Fibroblast of lung (primary cell): ENCODE measurements at regions not wholly inside any gene's neighbourhood (a gene's known extent, or its start where the extent isn't known, plus 50 kb on each side); places are given as distances from the start of the nearest gene placed in this dataset.

Experiments used
- DNase-seq, 2 donors: peaks; one replicate each; pipeline versions ENCODE4 v3.0.0 to v3.0.0-alpha.2; 2010; ENCODE audit warnings: low read depth in 2 of 2
- H2AFZ ChIP-seq: 2 replicates; pipeline ENCODE4 v1.5.1; 2012; ENCODE audit warnings: low read length, control low read depth, inconsistent platforms
- H3K27ac ChIP-seq: 2 replicates; pipeline ENCODE4 v1.5.1; 2011; ENCODE audit warnings: low read length, control low read depth; ENCODE audit not compliant: insufficient read depth
- H3K27me3 ChIP-seq: 2 replicates; pipeline ENCODE4 v1.5.1; 2011; ENCODE audit warnings: mild to moderate bottlenecking, low read length; ENCODE audit not compliant: control insufficient read depth, insufficient read depth
- H3K36me3 ChIP-seq: 2 replicates; pipeline ENCODE4 v1.5.1; 2011; ENCODE audit warnings: low read length; ENCODE audit not compliant: control insufficient read depth, insufficient read depth
- H3K4me1 ChIP-seq: 2 replicates; pipeline ENCODE4 v1.5.1; 2011; ENCODE audit warnings: low read length; ENCODE audit not compliant: control insufficient read depth, insufficient read depth; ENCODE audit errors: extremely low read depth
- H3K4me2 ChIP-seq: 2 replicates; pipeline ENCODE4 v1.5.1; 2011; ENCODE audit warnings: low read length, control low read depth; ENCODE audit not compliant: insufficient read depth; ENCODE audit errors: extremely low read depth
- H3K4me3 ChIP-seq, 4 experiments: fragments of 200-600 bp in 1 of 4; sonication (generic) in 1 of 4; replicated peaks in 1 of 4; 2 replicates each; pipeline ENCODE4 v1.5.1; 2011 to 2016; ENCODE audit warnings: low read length in 4 of 4, low read depth in 3 of 4, mild to moderate bottlenecking in 3 of 4, control low read depth in 2 of 4, inconsistent platforms in 1 of 4, mixed read lengths in 1 of 4; ENCODE audit not compliant: insufficient read depth in 1 of 4; ENCODE audit errors: control extremely low read depth in 1 of 4
- H3K79me2 ChIP-seq: 2 replicates; pipeline ENCODE4 v1.5.1; 2012; ENCODE audit warnings: mild to moderate bottlenecking, low read length, inconsistent platforms; ENCODE audit not compliant: control insufficient read depth, insufficient read depth
- H3K9ac ChIP-seq: 2 replicates; pipeline ENCODE4 v1.5.1; 2011; ENCODE audit warnings: mild to moderate bottlenecking, low read length, control low read depth; ENCODE audit not compliant: insufficient read depth
- H3K9me3 ChIP-seq: 2 replicates; pipeline ENCODE4 v1.5.1; 2012; ENCODE audit warnings: low read depth, low read length; ENCODE audit not compliant: control insufficient read depth, insufficient read depth
- H4K20me1 ChIP-seq: 2 replicates; pipeline ENCODE4 v1.5.1; 2011; ENCODE audit warnings: low read length; ENCODE audit not compliant: control insufficient read depth, insufficient read depth; ENCODE audit errors: extremely low read depth
- EZH2 ChIP-seq: IDR thresholded peaks from 2 replicates; pipeline ENCODE4 v1.5.1; 2012; ENCODE audit warnings: low read length, control low read depth, mild to moderate bottlenecking; ENCODE audit errors: missing control alignments
- TF ChIP-seq, protein P1 (sequence below), 2 donors: IDR thresholded peaks in 1 of 2; conservative IDR thresholded peaks in 1 of 2; 1 replicate in 1 of 2; 2 replicates in 1 of 2; pipeline ENCODE4 v1.5.1; 2011 to 2012; ENCODE audit warnings: low read length in 2 of 2, control low read depth in 1 of 2, inconsistent platforms in 1 of 2, low read depth in 1 of 2, mild to moderate bottlenecking in 1 of 2

DNA sequence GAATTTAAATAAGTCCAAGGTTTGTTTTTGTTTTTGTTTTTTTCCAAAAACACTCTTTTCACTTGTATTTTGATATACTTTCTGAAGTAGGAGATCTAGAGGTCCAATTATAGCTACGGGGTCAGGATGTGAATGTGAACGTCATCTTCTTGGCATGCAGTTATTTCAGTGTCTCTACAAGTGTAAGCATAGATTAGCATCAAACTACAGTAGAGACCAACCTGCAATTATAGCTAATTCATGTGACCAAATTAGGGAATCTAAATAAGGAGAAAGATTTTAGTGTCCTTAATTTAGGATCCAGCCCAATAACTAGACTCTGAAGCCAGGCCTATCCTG is 107.3 kb upstream of the PALMD start:
- no peak overlapping the region for H3K4me2 ChIP-seq
- H3K9ac ChIP-seq: no peak overlapping the region
- no peak overlapping the region for H2AFZ ChIP-seq
- H3K27me3 ChIP-seq: no peaks in the 10 kb centered on the region
- no peaks in the 10 kb centered on the region for H3K9me3 ChIP-seq
- H3K36me3 ChIP-seq: no peaks in the 10 kb centered on the region
- no peak overlapping the region for H3K27ac ChIP-seq
- no peak overlapping the region for H3K4me3 ChIP-seq
- no peaks in the 10 kb centered on the region for H4K20me1 ChIP-seq
- no peaks in the 10 kb centered on the region for H3K4me1 ChIP-seq
- no peaks in the 10 kb centered on the region for H3K79me2 ChIP-seq
- DNase-seq: no peak
- TF ChIP-seq EZH2: no peak
- TF ChIP-seq, protein P1, sequence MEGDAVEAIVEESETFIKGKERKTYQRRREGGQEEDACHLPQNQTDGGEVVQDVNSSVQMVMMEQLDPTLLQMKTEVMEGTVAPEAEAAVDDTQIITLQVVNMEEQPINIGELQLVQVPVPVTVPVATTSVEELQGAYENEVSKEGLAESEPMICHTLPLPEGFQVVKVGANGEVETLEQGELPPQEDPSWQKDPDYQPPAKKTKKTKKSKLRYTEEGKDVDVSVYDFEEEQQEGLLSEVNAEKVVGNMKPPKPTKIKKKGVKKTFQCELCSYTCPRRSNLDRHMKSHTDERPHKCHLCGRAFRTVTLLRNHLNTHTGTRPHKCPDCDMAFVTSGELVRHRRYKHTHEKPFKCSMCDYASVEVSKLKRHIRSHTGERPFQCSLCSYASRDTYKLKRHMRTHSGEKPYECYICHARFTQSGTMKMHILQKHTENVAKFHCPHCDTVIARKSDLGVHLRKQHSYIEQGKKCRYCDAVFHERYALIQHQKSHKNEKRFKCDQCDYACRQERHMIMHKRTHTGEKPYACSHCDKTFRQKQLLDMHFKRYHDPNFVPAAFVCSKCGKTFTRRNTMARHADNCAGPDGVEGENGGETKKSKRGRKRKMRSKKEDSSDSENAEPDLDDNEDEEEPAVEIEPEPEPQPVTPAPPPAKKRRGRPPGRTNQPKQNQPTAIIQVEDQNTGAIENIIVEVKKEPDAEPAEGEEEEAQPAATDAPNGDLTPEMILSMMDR (conservative IDR thresholded peaks at IDR 0.05 in 1 of 2, IDR thresholded peaks at IDR 0.05 in 1 of 2; ENCODE audit: low read depth in 1 of 2, low read length in 2 of 2): no peak

DNA sequence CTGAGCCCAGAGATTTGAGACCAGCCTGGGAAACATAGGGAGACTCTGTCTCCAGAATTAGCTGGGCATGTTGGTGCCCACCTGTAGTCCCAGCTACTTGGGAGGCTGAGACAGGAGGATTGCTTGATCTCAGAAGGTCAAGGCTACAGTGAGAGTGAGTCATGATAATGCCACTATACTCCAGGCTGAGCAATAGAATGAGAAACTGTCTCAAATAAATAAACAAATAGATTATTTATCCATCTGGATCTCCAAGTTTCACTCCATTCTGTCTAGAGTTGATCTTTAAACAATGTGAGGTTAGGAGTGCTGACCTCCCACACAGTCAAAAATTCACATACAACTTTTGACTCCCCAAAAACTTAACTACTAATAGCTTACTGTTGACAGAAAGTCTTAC is 106.8 kb upstream of the PALMD start:
- Histone ChIP-seq H3K27me3 (no peaks in the 10 kb centered on the region), H3K4me2 (no peak overlapping the region), H3K4me1 (no peaks in the 10 kb centered on the region), H3K9me3 (no peaks in the 10 kb centered on the region), H3K79me2 (no peaks in the 10 kb centered on the region), H3K36me3 (no peaks in the 10 kb centered on the region), H3K9ac (no peak overlapping the region), H3K4me3 (no peak overlapping the region), H3K27ac (no peak overlapping the region), H4K20me1 (no peaks in the 10 kb centered on the region), H2AFZ (no peak overlapping the region)
- DNase-seq: no peak
- TF ChIP-seq, protein P1 (conservative IDR thresholded peaks at IDR 0.05 in 1 of 2, IDR thresholded peaks at IDR 0.05 in 1 of 2; ENCODE audit: low read depth in 1 of 2, low read length in 2 of 2): no peak
- TF ChIP-seq EZH2: no peak

DNA sequence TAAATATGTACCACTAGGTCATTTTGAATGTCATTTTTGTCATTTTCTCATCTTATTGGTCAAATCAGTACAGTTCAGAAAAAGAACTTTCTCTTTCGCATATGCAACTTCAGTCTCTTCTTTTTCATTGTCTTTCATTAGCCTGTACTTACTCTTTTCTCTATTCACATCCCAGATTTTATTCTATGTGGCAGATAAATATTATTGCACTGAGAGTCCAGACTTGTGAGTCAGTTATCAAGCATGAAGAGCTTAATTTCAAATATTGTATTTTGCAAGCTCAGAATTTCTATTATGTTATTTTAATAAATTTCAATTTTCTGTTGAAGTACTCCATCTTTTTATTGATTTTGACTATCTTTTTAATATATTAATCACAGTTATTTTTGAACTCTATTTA is 105.2 kb upstream of the PALMD start:
- Histone ChIP-seq H4K20me1 (no peaks in the 10 kb centered on the region), H3K27ac (no peak overlapping the region), H3K9me3 (no peaks in the 10 kb centered on the region), H3K9ac (no peak overlapping the region), H3K4me2 (no peak overlapping the region), H3K27me3 (no peaks in the 10 kb centered on the region), H2AFZ (no peak overlapping the region), H3K4me3 (no peak overlapping the region), H3K79me2 (no peaks in the 10 kb centered on the region), H3K36me3 (no peaks in the 10 kb centered on the region), H3K4me1 (peaks cover 6% of the 10 kb centered on the region)
- no peak for DNase-seq
- TF ChIP-seq EZH2: no peak
- TF ChIP-seq, protein P1 (conservative IDR thresholded peaks at IDR 0.05 in 1 of 2, IDR thresholded peaks at IDR 0.05 in 1 of 2; ENCODE audit: low read depth in 1 of 2, low read length in 2 of 2): no peak
